Anterior cingulate cortex (tissue), 58 donors: ENCODE measurements at regions not wholly inside any gene's neighbourhood (a gene's known extent, or its start where the extent isn't known, plus 50 kb on each side); places are given as distances from the start of the nearest gene placed in this dataset.

ENCODE experiments used
- DNase-seq, 58 donors: peaks; one replicate each; lab custom pipeline; 2025; lab: John Stamatoyannopoulos, UW

DNA sequence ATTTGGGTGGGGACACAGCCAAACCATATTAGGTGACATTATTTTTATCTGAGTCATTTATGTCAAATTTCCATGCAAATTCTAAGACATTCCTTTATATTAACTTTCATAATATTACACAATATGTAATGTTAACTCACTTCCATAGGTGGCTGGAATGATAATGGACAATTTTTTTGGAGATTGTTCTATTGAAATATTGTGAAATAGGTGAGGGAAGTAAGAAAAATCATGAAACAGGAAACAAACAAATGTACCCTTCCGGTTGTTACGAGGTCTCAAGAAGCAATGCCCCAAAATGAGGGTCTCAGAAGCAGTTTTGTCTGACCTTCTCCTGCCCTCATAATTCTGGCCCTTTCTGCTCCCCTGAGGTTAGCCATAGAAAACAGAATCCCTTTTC lies 306.5 kb downstream of the HDGFL1 start:
- DNase-seq: no peak

DNA sequence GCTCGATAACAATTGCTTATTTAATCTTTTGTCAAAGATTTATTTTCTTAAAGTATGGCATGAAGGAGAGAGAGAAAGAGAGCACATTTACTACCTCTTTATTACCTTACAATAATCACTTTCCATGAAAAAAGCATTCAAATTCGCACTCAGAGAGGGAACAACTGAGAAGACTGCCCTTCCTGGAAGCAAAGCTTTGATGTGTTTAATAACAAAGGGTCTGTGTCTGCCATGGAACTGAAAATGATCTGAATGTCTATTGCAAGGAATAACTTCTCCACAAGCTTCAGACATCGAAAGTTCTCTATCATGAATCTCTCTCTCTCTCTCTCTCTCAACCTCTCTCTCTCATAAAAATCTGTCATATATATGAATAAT lies 308.9 kb downstream of the HDGFL1 start:
- no peak for DNase-seq

DNA sequence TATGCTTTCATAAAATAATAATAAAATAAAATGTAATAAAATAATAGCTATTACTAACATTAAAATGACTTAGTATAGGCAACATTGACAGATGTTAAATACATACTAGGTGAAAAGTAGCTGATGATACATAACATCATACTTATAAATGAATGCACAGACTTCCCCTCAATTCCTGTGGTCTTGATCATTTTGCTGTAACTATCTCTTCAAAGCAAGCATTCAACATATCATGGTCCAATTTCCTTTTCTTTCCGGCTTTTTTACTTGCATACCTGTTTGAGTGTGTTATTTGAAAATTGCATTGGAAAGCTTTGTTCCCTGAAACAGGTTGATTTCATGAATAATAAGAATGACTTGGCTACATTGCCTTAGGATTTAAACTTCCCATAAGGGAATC lies 309.3 kb downstream of the HDGFL1 start:
- no peak for DNase-seq

DNA sequence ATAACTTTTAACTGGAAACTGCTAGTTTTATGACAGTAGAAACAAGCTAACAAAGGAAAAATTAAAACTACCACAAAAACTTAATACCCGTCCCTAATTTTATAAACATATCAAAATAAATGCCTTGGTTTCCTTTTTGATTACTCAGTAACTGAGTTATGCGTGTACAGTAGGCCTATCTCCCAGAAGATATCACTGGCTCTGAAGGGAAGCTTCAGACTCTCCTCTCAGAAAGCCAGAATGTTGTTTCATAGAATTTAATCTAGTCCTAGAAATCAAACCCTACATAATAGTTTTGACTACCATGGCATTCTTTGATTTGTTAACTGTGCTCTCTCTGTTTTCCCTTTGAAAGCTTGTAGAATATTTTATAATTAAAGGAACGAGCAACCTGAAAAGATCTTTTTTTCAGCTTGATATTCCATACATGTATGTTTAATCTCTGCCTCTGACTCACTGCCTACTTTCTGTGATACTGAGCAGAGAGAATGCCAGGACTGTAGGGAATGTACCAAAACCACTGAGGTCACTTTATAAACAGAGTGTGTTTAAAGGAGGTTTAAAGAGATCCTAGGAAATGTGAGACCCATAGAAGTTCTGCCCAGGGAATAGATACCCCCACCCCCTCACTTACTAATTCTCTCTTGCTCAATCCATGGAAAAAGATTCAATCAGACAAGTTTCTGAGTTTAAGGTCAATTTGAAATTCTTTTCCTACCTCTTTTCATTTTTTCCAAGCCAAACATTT lies 311.5 kb downstream of the HDGFL1 start:
- DNase-seq: no peak

DNA sequence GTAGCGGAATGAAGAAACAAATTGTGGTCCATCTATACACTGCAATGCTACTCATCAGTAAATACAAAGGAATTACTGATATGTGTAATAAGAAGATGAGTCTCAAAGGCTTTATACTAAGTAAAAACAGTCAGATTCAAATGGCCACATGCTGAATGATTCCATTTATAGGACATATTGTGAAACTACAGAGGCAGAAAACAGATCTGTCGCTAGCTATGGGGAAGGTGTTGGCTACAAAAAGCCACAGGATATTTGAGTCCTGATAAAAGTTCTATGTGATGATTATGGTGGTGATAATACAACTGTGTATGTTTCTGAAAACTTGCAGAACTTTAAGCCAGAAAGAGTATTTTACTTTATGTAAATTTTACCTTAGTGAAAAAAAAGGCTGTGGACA lies 313.2 kb downstream of the HDGFL1 start:
- DNase-seq: no peak

DNA sequence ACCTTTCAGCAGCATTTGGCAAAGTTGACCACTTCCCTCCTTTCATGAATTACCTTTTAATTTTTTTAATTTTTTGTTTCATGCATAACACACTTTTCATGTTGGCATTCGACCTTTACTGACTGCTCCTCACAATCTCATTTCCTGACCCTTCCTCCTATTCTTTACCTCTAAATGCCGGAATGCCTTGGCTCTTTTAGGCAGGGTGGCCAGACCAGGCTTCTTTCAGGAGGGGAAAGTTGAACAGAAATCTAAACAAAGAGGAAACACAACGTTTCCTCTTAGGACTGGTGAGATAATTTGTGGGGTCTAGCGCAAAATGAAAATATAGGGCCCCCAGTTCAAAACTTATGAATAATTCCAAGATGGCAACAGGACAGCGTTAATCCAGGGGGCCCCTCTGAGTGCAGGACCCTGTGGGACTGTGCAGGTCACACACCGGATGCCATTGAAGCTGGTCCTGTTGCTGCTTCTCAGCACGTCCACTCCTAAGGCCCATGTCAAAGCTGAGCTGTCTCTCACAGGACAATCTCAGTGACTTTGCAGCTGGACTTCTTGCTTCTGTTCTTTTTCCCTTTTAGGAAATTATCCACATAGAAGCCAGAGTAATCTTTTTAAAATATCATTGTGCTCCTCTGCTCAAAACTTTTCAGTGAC lies 313.8 kb downstream of the HDGFL1 start:
- DNase-seq: no peak

DNA sequence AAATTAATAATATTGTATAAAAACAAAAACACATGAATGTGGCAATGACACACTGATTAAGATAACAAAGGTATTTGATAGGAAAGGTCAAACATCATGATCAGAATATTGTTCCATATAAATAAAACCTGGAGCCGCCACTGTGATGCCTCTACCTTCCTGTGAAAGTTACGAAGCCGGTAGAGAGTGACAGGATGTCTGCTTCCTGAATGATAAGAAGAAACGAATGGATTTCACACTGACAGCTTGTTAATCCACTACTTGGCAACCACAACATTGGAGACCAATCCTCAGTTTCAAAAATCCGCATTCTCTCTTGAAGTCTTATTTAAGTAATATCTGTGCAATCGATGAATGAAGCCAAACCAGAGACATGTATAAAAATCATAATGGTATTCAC lies 315.1 kb downstream of the HDGFL1 start:
- no peak for DNase-seq

DNA sequence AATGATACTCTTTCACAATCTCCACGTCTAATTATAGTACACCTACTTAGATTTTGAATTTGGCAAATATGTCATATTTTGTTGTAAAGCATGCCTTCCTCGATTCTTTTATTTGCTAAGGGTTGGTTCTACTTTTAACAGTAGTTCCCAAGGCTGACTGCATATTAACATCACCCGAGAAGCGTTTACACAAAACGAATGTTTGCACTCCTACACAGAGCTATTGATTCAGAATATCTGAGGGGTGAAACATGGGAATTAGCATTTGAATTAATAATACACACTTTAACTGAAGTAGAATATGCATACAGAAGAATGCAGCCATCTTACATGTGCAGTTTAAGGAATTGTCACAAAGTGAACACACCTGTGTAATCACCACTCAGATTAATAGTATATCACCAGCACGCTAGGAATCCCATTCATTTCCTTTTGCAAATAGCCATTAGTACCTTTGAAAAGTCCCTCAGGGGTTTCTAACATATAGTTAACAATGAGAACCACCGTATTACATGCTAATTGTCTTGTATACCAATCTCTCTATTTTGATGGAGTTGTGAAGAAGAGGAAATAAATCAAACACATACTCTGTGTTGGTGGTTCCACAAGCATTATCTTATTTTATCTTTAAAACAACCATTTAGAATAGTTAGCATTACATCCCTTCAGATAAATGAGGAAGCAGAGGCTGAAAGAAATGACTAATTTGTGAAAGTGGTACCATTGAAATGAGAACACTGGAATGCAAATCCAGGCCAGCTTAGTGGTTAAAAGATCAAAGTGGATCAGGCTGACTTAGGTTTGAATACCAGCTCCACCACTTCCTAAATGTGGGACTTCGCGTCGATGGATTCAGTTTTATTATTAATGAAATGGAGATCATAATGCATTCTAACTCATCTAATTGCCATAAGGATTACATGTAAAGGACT lies 317.6 kb downstream of the HDGFL1 start:
- DNase-seq: no peak

DNA sequence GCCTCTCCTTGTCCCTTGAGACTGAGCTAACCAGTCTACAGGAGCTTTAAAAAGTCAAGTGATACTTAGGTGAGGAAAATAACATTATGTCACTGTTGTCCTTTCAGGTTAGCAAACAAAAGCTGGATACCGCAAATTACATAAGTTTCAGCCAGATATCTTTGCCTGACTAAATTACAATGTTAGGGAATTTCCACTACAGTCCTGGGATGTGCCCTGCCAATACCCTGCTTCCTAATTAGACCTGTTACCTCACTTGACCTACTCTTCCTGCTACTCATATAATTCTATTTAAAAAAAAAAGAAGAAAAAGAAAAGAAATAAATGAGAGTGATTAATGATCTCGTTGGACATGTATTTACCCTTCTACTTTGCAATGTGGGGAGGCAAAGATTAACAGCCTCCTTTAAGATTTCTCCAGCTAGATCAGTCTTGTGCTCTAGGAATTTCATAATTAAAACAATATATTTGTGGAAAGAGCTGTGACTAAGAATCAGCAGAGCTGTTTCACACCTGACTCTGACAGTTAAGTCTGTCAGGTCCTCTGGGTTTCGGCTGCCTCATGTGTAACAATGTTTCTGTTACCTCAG lies 318.9 kb downstream of the HDGFL1 start:
- DNase-seq: no peak

DNA sequence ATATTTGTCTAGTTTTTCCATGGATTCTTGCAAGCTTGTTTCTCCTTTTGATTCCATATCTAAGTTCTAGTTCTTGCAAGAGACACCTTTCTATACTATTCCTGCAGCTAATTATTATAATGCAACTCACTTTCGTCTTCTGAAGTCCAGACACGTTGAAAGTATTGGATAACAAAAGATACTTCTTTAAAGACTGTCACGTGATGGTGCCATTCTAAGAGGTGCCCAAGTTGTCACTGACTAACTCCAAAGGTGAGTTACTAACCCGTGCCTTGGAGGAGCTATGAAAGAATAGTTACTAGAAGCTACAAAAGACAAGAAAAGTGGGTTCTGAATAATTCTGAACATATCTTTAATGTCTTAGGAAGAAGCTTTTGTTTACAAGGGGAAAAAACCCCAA lies 322.6 kb downstream of the HDGFL1 start:
- no peak for DNase-seq

DNA sequence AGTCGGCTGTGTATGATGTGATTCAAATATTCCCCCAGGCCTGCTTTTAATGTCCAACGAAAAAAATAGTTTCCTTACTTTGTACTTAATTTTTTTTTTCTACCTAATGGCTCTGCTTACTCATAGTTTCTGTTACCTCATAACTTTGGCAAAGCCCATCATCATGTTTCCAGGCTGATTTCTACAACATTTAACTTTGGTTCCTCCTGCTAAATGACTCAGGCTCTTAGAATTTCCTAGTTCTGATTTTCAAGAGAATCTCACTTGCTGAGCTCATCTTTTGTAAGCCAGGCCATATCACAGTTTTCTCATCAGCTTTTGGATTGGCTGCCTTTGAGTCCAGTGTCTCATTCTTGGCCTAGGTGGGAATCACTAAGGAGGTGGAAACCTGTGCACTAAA lies 323.1 kb downstream of the HDGFL1 start:
- DNase-seq: no peak

DNA sequence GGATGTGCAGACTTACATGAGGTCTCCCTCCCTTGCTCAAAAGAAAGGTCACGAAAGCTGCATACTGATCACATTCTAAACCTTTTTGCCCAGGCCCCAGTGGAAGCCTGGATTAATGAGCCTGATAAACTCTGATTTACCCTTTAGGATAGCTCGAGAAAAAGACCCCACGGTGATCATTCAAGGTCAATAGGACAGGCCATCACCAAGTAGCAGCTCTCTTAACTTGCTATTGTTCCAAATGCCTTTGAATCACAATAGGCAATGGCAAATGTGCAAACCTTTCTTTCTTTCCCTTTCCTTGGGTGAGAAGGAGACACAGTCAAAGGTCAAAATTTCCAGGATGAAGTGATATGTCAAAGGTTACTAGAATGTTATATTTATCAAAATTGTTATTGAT lies 327.3 kb downstream of the HDGFL1 start:
- no peak for DNase-seq

DNA sequence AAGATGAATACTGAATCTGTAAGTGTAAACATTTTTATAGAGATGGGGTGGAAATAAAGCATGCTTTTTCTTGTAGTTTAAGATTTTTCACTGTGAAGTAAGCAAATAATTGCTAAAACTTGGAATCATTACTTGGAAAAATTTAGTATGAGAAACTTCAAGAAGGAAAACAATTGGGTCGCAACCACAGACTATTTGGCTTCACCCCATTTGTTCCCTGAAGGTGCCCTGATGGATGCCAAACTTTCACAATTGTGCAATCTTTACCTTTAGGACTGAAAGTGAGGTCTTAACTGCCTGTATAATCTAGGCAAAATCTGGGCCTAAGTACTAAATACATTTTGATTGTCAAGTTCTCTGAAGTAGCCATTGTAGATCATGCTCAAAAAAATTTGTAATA lies 330.1 kb downstream of the HDGFL1 start:
- DNase-seq: no peak

DNA sequence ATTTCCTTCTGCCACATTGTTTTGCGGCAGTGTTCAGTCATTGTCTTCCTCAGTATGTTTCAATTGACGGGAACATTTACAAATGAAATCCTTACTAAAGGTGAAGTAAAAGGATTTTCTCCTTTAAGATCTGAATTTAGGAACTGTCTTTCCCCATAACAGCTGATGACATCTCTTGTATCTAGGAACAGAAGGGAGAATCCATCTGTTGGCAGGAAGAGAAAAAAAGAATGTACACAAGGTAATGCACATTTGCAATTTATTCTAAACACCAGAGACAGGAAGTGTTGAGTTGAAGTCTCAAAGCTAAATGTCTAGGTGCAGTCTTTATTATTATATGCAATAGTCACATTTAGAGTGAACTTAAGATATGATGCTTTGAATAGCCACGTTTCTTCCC lies 334.5 kb downstream of the HDGFL1 start:
- no peak for DNase-seq

DNA sequence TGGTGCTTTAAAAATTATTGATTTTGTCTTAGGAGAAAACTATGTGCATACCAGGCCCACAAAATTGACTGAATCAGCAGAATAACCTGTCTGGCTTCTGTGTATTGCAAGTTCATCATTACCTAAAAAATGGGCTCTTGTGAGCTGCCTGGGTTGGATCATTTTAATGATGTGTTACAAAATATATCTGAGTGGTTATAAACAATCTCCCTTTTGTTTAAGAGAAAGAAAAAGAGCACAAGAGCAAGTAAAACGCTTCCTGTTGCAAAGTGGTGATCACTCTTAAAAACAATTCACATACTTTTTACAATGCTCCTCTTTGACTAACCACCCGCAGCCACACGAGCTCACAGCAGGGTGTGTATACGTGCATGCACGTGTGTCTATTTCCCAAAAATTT lies 335.1 kb downstream of the HDGFL1 start:
- DNase-seq: no peak

DNA sequence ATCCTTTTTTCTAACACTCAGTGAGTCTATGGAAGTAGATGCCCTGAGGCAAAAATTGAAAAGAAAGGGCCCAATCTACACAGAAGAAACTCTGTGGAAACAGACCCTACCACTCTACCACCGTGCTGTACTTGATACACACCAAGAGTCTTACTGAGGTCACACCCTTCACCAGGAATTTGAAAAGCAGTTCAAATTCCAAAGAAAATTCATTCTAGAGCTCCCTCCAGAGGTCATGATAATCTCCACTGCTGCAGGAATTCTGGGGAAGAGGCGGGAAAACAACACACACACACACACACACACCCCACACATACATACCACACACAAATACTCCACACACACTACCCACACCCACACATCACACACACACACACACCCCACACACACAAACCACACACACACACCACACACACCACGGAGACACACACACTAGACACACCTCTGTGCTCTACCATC lies 336.8 kb downstream of the HDGFL1 start:
- no peak for DNase-seq

DNA sequence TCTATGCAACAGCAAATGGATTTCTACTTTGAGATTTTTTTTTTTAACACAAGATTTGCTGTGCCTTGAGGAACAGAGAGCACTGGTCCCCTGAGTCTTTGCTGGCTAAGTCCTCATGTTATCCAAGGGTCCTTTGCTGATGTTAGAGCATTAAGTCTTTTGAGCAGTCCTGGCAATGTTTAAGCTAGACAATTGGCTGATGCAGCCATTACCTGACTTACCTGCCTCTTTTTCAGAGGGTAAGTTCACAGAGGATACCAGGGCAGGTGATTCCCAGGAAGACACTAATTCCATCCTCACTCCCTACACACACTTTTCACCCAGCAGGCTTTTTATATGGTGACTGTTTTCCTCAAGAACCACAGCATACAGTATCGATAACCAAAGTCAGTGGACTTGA lies 337.7 kb downstream of the HDGFL1 start:
- no peak for DNase-seq

DNA sequence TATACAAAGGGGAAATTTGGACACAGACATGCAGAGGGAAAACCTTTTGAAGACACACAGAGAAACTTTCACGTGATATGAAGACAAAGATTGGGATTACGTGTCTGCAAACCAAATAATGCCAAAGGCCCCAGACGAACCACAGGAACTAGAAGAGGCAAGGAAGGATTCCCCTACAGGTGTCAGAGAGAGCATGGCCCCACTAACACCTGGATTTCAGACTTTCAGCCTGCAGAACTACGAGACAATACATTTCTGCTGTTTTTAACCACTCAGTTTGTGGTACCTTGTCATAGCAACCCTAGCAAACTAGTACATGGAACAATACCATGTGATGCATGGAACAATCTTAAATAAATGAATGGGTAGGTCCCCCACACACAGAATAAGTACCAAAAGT lies 341.0 kb downstream of the HDGFL1 start:
- DNase-seq: no peak

DNA sequence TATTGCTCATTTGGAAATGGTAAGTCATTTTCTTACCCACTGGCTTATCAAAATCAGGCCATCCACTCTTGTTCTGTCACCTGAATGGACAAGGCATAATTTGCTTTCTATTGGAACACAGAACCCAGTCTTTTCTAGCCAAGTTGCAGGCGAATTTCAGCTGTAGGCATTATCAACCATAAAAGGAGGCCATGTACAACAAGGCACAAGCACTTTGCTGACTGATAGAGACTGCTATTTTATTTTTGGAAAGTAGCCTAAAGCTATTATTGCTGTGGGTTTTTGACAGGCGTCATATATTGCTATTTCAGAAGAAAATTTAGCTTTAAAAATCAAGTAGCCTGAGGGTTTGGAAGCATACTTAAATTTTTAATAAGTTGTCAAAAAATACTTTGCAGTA lies 344.2 kb downstream of the HDGFL1 start:
- no peak for DNase-seq

DNA sequence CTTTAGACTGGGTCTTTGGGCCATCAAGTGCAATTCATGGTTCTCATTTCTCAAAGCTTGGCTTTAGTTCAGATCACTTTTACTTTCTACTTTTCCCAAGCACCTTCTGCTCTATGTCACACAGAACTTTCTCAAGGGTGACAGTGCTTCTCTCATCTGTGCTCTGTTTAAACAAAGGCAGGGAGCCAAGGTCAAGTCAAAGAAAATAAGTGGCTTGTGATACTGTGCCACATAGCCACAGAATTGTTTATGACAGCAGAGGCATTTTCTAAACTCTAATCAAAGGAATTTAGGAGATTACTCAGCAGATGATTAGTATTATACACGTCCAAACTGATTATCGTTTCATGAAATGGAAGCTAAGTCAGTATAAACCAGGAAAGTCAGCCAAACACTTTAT lies 348.0 kb downstream of the HDGFL1 start:
- no peak for DNase-seq

DNA sequence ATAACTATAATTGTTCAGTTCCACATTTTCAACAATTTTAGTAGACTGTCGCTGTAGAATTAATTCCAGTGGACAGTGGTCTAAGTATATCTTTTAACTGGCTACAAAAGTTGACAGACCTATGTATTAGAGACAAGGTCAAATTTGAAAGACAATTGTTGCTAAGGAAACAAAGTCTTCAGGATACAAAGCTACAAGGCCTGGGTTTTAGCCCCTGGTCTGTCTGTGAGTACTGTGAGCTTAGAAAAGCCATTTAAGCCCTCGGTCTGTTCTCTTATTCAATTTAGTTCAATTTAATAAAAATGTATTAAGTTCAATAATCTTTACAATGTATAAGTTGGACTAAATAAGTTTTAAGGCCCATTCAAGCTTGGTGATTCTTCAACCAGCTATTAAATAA lies 352.5 kb downstream of the HDGFL1 start:
- DNase-seq: no peak
